Caco-2 (cell line): ENCODE measurements at regions not wholly inside any gene's neighbourhood (a gene's known extent, or its start where the extent isn't known, plus 50 kb on each side); places are given as distances from the start of the nearest gene placed in this dataset.

Experiments
- BruUV-seq: library from RNA; stranded (reverse); fragments of 400-500 nt; replicated peaks from 2 replicates; lab custom pipeline; 2021; lab: Mats Ljungman, UMichigan
- CTCF ChIA-PET: fragments of 300-600 bp; sonication (Branson Sonifier 250); formaldehyde crosslinking; loops from one replicate; lab custom pipeline; 2022; ENCODE audit warnings: antibody characterized with exemption; lab: Charles Lee
- POLR2A ChIA-PET: fragments of 300-600 bp; sonication (Branson Sonifier 250); formaldehyde crosslinking; loops from one replicate; lab custom pipeline; 2022; ENCODE audit warnings: antibody characterized with exemption; lab: Charles Lee
- DNase-seq, 2 experiments: peaks; one replicate each; pipeline versions ENCODE4 v3.0.0 to v3.0.0-alpha.2; 2020 to 2022
- H3K27me3 ChIP-seq: replicated peaks from 2 replicates; pipeline ENCODE4 v1.6.0; 2011; ENCODE audit warnings: low read length; ENCODE audit not compliant: control insufficient read depth, insufficient read depth
- H3K36me3 ChIP-seq: 2 replicates; pipeline ENCODE4 v1.5.1; 2011; ENCODE audit warnings: low read length; ENCODE audit not compliant: control insufficient read depth, insufficient read depth
- H3K4me1 ChIP-seq: fragments of 250-450 bp; sonication (Bioruptor Pico); 2 replicates; pipeline ENCODE4 v1.5.1; 2020; ENCODE audit warnings: mild to moderate bottlenecking
- H3K4me3 ChIP-seq: 2 replicates; pipeline ENCODE4 v1.5.1; 2011; ENCODE audit warnings: low read depth, mild to moderate bottlenecking, control low read depth, low read length
- H3K9me3 ChIP-seq: fragments of 250-450 bp; sonication (Bioruptor Pico); 2 replicates; pipeline ENCODE4 v1.5.1; 2020; ENCODE audit warnings: mild to moderate bottlenecking, moderate library complexity
- H3K27ac Mint-ChIP-seq: one replicate; pipeline ENCODE4 v1.8.0; 2022; ENCODE audit warnings: mixed read lengths; ENCODE audit not compliant: unreplicated experiment
- H3K27me3 Mint-ChIP-seq: one replicate; pipeline ENCODE4 v1.8.0; 2022; ENCODE audit warnings: mixed read lengths; ENCODE audit not compliant: insufficient read depth, unreplicated experiment
- H3K36me3 Mint-ChIP-seq: one replicate; pipeline ENCODE4 v1.8.0; 2022; ENCODE audit warnings: mild to moderate bottlenecking, mixed read lengths; ENCODE audit not compliant: insufficient read depth, unreplicated experiment
- H3K4me1 Mint-ChIP-seq: one replicate; pipeline ENCODE4 v1.8.0; 2022; ENCODE audit warnings: low read depth, mixed read lengths; ENCODE audit not compliant: unreplicated experiment
- H3K4me3 Mint-ChIP-seq: one replicate; pipeline ENCODE4 v1.8.0; 2022; ENCODE audit warnings: mild to moderate bottlenecking, moderate library complexity, mixed read lengths; ENCODE audit not compliant: unreplicated experiment
- H3K9me3 Mint-ChIP-seq: one replicate; pipeline ENCODE4 v1.8.0; 2022; ENCODE audit warnings: mixed read lengths; ENCODE audit not compliant: unreplicated experiment
- CTCF ChIP-seq, 2 experiments: fragments of 200-600 bp in 1 of 2; IDR thresholded peaks; 1 replicate in 1 of 2; 2 replicates in 1 of 2; pipeline versions ENCODE4 v1.5.1 to v1.8.0; 2011 to 2022; ENCODE audit warnings: antibody characterized with exemption in 1 of 2, control low read depth in 1 of 2, inconsistent platforms in 1 of 2, low read depth in 1 of 2, low read length in 1 of 2, mild to moderate bottlenecking in 1 of 2, moderate library complexity in 1 of 2; ENCODE audit not compliant: insufficient read depth in 1 of 2, severe bottlenecking in 1 of 2, unreplicated experiment in 1 of 2
- intact Hi-C: fragments of 100-400 bp; cut with micrococcal nuclease; formaldehyde crosslinking; loops from one replicate; pipeline ENCODE4 v1.10.0; 2022; ENCODE audit not compliant: unreplicated experiment

- no peaks in the 10 kb centered on the region for H3K27me3 ChIP-seq
- H3K4me3 ChIP-seq: no peak overlapping the region
- peak in 1 of 2 experiments; percentile 7 for DNase-seq
- POLR2A ChIA-PET: no interaction called here
- BruUV-seq: no TSS peak
- H3K27ac Mint-ChIP-seq: no peak overlapping the region
- peaks cover 41% of the 10 kb centered on the region for H3K9me3 Mint-ChIP-seq
- H3K27me3 Mint-ChIP-seq: no peaks in the 10 kb centered on the region
- CTCF ChIA-PET: interaction anchor here (0.5 kb wide), 1 partner anchor 202 kb away, joined by 5 read pairs; no protein-coding TSS in a partner anchor
- H3K9me3 ChIP-seq: peaks cover 21% of the 10 kb centered on the region
- intact Hi-C loops: no loop called here
- TF ChIP-seq CTCF (IDR thresholded peaks at IDR 0.05; ENCODE audit: insufficient read depth in 1 of 2, low read depth in 1 of 2, low read length in 1 of 2, severe bottlenecking in 1 of 2, unreplicated experiment in 1 of 2): no peak
- no peak overlapping the region for H3K4me3 Mint-ChIP-seq
- no peaks in the 10 kb centered on the region for H3K36me3 Mint-ChIP-seq
- H3K4me1 Mint-ChIP-seq: no peaks in the 10 kb centered on the region
- no peaks in the 10 kb centered on the region for H3K36me3 ChIP-seq
- H3K4me1 ChIP-seq: no peaks in the 10 kb centered on the region
Measured at GRCh38 chr6:39992861-39993622, 58.8 kb upstream of the MOCS1 start.
